CD4-positive, alpha-beta T cell treated with Interleukin-15 for 1 hour (primary cell): ENCODE measurements at regions not wholly inside any gene's neighbourhood (a gene's known extent, or its start where the extent isn't known, plus 50 kb on each side); places are given as distances from the start of the nearest gene placed in this dataset.

Source experiments
- DNase-seq: peaks from one replicate; pipeline ENCODE4 v3.0.0-alpha.2; 2020

DNA sequence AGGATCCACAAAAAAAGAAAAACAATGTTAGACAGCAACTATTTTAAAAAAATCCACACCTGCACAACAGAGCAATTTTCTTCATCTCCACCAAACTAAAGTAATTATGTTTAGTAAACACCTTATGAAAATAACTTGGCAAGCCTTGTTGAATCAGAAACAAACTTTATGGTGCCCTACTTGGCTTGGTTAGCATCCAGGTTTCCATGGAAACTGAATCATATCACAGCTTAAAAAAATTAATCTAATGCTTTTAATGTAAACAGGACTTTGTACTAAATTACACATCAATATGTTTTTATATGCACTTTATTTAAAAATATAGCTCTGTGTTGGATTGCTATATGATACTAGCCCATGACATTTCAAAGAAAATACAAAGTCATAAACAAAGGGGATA is 1882.4 kb downstream of the SUCLG1 start:
- no peak for DNase-seq

DNA sequence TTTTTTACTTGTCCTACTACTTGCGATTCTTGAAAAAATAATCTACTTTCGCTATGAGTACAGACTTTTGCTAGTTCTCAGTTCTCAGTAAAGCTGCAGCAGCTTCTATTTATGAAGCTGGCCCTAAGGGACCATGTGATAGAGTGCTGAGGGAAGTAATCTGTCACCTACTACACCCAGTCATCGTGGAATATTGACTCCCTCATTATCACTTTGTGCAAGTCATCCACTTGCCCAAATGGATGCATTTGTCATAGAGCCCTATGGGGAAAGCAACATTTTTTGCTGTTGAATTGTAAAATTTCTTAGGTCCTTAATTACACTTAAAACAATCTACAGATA is 1919.8 kb downstream of the SUCLG1 start:
- DNase-seq, result no peak

DNA sequence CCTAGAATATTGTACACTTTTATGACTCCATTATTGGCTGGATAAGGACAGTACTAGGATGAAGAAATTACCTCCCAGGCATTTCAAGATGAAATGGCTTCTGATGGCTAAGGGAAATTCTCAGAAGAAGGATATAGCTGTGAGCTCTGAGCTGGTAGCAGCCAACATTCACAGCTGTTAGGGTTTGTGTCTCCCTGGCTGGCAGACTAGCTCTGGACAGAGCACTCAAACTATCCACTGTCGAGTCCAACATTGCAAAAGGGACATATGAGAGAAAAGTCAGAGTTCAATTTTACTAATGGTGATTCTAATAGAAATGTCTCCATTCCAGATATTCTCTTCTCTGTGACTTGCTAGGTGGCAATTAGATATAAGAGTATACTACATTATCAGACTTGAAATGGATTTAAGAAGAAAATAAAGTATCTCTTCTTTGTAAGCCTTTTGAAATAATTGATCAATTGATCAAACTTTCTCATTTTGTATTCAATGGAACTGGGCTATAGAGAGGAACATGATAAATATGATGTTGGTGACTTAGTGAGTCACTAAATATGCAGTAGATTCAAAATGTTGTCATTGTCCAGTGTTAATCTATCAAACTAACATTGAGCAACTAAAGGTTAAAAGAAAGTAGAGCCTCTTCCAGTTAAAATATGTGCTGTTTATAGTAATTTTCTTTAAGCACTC is 1920.3 kb downstream of the SUCLG1 start:
- no peak for DNase-seq

DNA sequence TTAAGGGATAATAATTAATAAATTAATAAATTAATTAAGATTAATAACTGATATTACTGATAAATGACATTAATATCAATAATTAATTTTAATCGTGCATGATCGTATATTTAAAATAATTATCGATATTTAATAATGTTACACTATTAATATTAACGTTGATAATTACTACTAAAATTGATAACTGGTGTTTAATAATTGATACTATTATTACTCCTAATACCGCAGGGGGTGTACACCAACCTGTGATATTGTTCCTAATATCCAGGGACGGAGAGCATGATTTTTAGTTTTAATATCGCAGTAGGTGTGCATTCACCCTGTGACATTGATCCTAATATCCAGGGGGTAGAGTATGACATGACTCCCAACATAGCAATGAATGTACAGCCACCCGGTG is 1930.8 kb downstream of the SUCLG1 start:
- DNase-seq, result no peak

DNA sequence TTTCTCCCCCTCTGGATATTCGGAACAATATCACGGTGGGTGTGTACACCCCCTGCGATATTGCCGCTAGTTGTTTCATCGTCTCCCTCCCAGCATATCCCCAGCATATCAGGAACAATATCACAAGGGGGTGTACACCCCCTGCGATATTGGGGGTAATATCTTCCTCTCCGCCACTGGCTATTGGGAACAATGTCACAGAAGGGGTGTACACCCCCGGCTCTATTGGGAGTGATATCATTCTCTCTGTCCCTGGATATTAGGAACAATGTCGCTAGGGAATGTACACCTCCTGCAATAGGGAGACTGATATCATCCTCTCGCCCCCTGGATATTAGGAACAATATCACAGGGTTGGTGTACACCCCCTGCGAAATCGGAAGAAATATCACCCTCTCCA is 1932.0 kb downstream of the SUCLG1 start:
- DNase-seq, result no peak

DNA sequence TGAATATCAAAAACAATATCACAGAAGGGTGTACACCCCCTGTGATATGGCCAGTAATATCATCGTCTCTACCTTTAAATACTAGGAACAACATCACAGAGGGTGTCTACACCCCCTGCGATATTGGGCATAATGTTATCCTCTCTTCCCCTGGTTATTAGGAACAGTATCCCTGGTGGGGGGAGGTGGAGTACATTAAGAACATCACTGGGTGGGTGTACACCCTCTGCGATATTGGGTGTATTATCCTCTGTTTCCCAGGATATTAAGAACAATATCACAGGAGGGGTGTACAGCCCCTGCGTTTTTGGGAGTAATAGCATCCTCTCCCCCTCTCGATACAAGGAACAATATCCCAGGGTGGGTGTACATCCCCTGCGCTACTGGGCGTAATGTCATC is 1932.8 kb downstream of the SUCLG1 start:
- no peak for DNase-seq

DNA sequence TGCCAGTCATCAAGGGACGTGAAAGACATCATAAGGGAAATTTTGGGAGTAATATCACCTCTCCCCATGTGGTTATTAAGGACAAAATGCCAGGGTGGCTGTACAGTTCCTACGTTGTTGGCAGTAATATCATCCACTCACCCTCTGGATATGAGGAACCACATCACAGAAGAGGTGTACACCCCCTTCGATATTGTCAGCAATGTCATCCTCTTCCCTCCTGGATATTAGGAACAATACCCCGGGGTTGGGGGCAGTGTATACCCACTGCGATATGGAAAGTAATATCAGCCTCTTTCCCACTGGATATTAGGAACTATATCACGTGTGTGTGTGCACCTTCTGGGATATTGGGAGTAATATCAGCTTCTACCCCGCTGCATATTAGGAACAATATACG is 1933.3 kb downstream of the SUCLG1 start:
- DNase-seq, result no peak

DNA sequence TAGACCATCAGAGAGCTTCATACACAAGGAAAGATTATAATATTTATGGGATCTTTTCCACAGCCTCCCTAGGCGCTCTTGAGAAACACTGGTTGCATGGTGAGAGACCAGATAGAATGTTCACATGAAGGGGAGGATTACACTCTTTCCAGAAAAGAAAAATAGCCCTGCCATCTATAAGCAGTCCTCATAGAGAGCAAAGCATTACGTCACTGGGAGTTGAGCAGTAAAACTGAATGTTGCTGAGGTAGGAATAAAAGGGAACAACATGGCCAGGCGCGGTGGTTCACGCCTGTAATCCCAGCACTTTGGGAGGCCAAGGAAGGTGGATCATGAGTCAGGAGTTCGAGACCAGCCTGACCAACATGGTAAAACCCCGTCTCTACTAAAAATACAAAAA is 1934.3 kb downstream of the SUCLG1 start:
- DNase-seq, result no peak

DNA sequence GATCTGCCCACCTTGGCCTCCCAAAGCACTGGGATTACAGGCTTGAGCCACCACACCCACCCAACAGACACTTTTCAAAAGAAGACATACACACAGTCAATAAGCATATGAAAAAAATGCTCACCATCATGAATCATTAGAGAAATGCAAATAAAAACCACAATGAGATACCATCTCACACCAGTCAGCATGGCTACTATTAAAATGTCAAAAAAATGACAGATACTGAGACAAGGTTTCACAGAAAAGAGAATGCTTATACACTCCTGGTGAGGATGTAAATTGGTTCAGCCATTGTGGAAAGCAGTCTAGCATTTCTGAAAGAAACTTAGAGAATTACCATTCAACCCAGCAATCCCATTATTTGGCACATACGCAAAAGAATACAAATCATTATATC is 1947.2 kb downstream of the SUCLG1 start:
- no peak for DNase-seq

DNA sequence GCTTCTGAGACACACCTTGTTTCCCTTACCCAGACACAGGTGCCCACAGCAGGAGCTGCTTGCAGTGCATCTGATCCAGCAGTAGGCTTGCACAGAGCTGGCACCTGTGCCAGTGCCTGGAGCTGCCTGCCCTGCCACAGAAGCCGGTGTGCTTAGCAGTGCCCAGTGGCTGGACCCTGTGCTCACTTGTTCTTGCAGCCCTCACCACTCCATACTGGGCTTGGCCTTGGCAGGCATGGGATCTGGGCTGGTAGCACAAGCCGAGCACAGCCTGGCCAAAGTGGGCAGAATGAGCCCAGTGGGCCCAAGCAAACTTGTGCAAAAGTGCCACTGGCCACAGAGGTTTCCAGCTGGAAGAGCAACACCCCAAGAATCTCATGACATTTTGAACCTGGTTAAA is 1950.4 kb downstream of the SUCLG1 start:
- no peak for DNase-seq

DNA sequence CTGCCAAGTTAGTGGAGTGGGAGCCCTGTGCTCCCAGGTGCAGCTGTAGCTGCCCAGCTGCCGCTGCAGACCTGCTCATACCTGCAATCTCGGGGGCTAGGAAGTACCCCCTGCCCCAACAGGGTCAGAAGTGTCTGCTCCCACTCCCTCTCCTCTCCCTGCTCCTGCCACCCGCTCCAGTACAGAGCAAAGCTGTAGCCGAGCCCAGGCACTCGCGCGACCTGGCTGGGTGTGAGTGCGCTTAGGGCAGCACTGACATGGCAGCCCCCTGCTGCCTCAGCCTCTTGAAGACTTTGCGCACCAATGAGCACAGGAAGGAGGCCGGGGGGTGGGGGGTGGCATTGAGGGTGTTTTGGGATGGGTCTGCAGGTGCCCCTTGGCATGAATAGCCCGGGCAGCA is 1951.4 kb downstream of the SUCLG1 start:
- DNase-seq, result no peak

DNA sequence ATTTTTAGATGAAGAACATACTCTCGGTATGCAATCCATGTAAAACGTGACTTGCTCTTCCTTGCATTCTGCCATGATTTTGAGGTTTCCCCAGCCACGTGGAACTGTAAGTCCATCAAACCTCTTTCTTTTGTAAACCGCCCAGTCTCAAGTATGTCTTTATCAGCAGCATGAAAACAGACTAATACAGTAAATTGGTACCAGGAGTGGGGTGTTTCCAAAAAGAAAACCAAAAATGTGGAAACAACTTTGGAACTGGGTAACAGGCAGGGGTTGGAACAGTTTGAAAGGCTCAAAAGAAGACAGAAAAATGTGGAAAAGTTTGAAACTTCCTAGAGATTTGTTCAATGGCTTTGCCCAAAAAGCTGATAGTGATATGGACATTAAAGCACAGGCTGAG is 1957.9 kb downstream of the SUCLG1 start:
- DNase-seq, result no peak

DNA sequence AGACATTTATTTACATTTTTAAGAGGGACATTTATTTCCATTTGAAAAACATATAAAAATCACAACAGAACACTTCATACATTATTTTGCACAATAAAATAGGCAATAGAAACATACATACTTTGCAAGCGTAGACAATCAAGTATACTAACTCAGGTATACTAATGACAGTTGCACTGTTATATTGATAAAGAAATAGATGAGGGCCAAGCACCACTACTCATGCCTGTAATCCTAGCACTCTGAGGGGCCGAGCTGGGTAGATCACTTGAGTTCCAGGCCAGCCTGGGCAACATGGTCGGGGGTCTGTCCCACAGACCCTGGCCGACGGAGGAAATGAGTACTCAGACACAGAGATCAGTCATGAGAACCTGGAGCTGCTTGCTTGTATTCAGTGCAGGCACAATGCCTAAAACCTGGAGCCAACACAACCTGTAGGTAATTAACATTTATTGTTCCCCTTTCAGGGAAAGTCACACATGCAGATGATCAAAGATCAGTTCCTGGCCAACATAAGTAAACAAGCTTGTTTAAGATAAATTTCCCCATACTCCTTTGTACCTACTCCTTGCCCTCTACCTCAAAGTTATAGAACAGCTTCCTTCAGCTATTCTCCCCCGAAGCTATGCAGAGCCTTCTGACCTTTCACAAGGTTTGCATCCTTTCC is 1960.2 kb downstream of the SUCLG1 start:
- no peak for DNase-seq

DNA sequence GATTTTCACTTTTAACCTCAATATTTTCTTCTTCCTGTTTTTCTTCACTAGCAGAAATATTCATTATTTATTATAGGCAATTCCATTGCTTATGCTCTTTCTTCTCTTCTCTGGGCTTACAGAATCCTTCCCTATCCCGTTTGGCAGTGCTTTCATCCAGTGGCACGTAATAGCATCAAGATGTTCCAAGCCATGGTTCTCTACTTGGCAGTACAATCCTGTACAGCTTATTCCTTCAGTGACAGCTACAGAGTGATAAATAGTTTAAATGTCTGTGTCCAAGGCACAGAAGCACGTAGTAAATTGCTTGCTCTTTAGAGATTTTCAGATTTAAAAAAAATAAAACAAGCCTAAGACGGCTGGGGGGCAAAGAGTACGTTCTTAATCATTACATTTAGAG is 1964.3 kb downstream of the SUCLG1 start:
- no peak for DNase-seq

DNA sequence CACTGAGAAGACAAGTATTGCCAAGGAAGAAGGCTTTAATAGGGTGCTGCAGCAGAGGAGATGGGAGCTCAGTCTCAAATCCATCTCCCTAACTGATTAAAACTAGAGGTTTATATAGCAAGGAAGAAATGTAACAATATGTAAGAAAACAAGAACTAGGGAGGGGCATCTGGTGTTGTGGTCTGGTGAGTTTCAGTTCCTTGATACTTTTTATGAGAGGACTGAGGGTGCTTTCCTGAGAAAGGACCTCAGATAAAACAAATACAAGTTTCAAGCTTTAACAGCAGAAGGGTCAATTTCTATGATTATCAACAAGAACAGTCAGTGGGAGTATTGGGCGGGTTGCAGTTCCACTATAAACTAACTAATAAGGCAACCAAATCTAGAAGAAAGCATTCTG is 1967.5 kb downstream of the SUCLG1 start:
- DNase-seq, result no peak

DNA sequence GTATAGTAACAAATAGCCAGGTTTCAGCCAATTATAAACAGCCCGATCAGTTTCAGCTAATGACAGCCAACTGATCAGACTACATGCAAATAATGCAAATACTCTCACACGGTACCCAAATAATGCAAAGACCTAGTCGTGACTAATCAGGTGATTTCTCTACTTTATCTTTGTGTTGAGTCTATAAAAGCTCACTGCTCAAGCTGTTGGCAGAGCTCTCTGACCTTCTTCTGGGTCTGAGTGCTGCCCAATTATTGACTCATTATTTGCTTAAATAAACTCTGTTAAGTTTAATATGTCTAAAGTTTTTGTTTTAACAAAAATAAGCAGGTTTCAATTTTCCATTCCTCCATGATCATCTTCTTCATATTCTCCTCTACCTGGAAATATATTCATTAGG is 1971.7 kb downstream of the SUCLG1 start:
- no peak for DNase-seq

DNA sequence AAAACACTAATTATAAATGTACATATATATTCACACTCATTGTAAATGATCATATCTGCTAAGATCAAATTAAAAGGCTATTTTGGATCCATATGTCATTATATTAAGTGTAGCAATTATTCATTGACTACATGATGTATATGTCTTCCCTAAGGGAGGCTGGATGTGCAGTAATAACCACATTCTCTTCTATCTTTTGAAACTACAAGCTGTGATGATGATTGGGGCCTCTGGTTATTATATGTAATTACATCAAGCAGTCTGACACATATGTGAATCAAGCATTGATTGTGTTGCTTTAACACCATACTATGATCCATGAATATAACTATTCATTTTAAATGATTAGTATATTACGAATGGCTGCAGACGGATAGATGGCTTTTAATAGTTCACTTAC is 1973.4 kb downstream of the SUCLG1 start:
- no peak for DNase-seq

DNA sequence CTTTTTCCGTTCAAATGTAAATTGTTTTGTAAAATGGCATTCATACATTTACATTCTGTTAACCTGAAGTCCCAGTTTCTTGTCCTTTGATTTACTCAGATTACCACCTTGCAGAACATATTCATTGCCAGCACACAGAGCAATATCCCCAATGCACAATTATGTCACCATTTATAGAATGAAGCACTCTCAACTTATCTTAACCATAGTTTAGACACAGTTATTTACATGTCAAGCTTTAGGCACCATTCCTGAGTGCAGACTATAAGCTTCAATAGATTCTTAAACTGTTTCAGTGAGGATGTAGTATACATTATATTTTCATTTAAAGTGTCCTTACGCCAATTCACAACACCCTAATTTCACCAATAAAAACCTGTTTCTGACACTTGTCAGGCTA is 1977.9 kb downstream of the SUCLG1 start:
- no peak for DNase-seq

DNA sequence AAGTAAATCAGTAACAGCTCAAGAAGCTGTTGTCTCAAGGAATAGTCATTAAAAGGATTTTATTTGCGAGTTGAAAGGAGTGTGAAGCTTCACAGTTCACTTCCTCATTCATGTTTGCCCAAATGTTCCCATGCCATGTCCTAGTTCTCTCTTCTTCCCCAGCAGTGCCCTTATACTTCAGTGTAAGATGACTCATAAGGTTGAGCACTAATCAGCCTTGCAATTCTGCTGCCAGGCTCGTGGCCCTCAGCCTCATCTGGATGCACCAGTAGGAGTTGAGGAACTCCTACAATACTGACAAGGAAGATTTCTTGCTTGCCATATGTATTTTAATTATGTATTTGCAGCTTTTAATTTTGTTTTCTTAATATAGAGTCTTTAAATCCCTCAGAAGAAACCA is 1980.4 kb downstream of the SUCLG1 start:
- DNase-seq, result no peak

DNA sequence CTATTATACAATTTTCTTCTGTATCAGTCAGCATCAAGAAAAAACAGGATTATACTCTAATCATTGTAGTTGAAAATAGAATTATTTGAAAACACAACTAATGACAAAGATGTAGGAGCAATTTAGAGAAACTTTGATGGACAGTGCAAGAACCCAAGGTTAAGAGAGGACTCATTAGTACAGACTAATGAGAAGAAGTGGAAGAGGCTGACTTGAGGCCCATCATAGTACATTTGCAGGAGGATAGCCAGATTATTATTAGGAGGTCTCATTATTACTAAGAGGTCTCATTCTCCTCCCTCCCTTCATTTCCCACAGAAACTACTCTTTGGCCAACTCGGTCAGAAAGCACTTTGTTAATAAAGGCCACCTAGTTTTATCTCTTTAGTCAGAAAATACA is 1983.0 kb downstream of the SUCLG1 start:
- no peak for DNase-seq

DNA sequence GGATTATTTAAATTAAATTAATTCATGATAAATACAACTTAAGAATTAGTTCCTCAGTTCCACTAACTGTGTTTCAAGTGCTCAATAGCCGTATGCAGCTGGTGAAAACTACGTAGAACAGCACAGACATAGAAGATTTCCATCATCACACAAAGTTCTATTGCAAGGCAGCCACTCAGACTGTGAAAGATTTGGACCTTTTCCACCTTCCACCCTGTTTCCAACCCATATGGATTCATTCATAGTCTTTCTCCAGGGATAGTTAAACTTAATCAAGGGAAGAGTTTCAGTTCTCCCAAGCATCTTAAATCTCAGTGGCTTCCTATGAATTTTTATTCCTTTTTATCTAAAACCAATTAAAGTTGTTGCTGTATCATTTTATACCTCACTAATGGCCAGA is 2030.8 kb downstream of the SUCLG1 start:
- DNase-seq, result no peak

DNA sequence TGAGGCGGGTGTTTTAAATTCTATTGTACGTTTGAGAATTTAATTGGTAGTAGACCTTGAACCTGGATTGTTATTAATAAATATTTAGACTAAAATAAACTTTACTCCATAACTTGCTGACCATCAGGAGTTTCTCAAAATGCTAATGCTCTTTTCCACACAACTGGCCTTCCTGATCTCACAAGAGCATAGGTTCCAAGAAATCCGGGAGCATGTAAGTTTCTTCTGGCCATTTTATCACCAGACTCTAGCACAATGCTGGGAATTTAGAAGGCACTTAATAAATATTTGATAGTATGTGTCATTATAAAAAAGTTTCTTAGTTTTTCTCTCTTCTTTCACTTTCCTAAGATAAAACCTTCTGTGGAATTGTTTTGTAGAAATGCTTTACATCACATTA is 2047.1 kb downstream of the SUCLG1 start:
- no peak for DNase-seq

DNA sequence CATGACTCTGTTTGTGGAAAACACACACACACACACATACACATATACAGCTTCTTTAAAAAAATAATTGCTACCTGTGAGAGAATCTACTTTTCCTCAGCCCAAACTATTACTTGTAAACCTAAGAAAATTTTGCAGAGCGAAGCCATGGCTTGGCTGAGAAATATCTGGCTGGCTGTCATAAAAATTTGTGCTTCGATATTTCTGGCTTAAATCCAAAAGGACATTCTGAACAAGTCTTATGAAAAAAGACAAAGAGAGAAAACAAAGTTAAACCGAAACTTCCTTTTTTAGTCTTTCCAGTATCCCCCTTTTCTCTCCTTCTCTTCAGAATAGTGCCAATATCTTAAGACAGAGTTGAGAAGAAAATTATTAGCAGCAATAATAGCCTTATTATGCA is 2048.0 kb downstream of the SUCLG1 start:
- DNase-seq, result no peak

DNA sequence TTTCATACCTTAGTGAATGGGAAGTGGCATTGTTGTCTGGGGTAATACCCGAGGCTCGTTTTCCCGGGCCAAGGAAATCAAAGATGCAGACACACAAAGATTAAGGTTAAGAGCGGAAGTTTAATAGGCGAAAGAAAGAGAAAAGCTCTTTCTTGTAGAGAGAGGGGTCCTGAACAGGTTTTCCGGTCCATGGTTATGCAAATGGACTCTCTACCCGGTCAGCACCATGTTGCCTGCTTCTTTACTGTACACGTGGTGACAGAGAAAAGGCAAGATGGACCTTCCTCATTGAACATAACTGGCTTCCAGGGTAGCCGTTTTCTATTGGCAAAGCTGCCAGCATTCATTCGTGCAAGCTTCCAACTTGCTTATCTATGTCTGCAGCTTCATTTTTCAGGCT is 2063.5 kb downstream of the SUCLG1 start:
- no peak for DNase-seq

DNA sequence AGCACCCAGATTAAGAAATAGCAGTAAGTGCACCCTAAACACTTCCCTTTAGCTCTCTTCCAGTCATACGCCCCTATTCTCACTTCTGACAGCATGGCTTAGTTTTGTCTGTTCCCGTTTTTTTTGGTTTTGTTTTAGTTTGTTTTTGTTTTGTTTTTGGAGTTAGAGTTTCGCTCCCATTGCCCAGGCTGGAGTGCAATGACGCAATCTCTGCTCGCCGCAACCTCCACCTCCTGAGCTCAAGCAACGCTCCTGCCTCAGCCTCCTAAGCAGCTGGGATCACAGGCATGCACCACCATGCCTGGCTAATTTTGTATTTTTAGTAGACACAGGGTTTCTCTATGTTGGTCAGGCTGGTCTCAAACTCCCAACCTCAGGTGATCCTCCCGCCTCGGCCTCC is 2067.7 kb downstream of the SUCLG1 start:
- no peak for DNase-seq
